Lower leg skin (tissue), 3 donors: ENCODE measurements at regions not wholly inside any gene's neighbourhood (a gene's known extent, or its start where the extent isn't known, plus 50 kb on each side); places are given as distances from the start of the nearest gene placed in this dataset.

Experiments used
- POLR2A ChIP-seq, 2 donors: fragments of 450-650 bp; IDR thresholded peaks; one replicate each; pipeline ENCODE4 v1.6.1; 2016 to 2017; ENCODE audit warnings: antibody characterized with exemption in 2 of 2, mild to moderate bottlenecking in 1 of 2, moderate library complexity in 1 of 2
- TF ChIP-seq, protein P1 (sequence below), 3 donors: fragments of 450-650 bp; IDR thresholded peaks; one replicate each; pipeline ENCODE4 v1.5.1; 2016; ENCODE audit warnings: antibody characterized with exemption in 3 of 3, mild to moderate bottlenecking in 3 of 3, moderate library complexity in 2 of 3

DNA sequence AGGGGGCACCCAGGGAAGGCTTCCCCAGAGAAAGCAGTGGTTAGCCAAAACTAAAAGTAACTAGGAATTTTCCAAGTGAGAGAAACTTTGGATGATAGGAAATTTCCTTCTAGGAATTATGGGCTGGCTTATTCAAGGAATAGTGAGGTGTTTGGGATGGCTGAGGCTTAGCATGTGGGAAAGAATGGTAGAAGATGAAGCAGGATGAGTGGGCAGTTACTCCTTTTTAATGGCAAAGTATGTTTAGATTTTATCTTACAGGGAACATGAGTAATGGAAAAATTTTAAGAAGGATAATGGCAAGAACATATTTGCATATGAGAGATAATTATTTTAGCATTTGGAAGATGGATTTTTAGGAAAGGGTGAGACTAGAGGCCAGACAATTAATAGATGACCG lies 197.6 kb downstream of the SLC38A4 start:
- TF ChIP-seq, protein P1, sequence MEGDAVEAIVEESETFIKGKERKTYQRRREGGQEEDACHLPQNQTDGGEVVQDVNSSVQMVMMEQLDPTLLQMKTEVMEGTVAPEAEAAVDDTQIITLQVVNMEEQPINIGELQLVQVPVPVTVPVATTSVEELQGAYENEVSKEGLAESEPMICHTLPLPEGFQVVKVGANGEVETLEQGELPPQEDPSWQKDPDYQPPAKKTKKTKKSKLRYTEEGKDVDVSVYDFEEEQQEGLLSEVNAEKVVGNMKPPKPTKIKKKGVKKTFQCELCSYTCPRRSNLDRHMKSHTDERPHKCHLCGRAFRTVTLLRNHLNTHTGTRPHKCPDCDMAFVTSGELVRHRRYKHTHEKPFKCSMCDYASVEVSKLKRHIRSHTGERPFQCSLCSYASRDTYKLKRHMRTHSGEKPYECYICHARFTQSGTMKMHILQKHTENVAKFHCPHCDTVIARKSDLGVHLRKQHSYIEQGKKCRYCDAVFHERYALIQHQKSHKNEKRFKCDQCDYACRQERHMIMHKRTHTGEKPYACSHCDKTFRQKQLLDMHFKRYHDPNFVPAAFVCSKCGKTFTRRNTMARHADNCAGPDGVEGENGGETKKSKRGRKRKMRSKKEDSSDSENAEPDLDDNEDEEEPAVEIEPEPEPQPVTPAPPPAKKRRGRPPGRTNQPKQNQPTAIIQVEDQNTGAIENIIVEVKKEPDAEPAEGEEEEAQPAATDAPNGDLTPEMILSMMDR (IDR thresholded peaks at IDR 0.05), result no peak
- no peak for TF ChIP-seq POLR2A (IDR thresholded peaks at IDR 0.05)
